Right lobe of liver (tissue), 4 donors: ENCODE measurements at regions not wholly inside any gene's neighbourhood (a gene's known extent, or its start where the extent isn't known, plus 50 kb on each side); places are given as distances from the start of the nearest gene placed in this dataset.

ENCODE experiments used
- POLR2A ChIP-seq: fragments of 450-650 bp; IDR thresholded peaks from one replicate; pipeline ENCODE4 v1.6.1; 2017; ENCODE audit warnings: antibody characterized with exemption, mild to moderate bottlenecking
- TF ChIP-seq, protein P1 (sequence below), 4 donors: fragments of 200-600 bp in 3 of 4; fragments of 450-650 bp in 1 of 4; IDR thresholded peaks; one replicate each; pipeline versions ENCODE4 v1.5.1 to v1.8.0; 2016 to 2022; ENCODE audit warnings: antibody characterized with exemption in 4 of 4, mild to moderate bottlenecking in 2 of 4
- donor health status: DM: no; HTN: no; CAD: no.
- donor health status: DM: no; HTN: no; CAD: no.
- donor health status: DM: no; HTN: yes; CAD: no.

DNA sequence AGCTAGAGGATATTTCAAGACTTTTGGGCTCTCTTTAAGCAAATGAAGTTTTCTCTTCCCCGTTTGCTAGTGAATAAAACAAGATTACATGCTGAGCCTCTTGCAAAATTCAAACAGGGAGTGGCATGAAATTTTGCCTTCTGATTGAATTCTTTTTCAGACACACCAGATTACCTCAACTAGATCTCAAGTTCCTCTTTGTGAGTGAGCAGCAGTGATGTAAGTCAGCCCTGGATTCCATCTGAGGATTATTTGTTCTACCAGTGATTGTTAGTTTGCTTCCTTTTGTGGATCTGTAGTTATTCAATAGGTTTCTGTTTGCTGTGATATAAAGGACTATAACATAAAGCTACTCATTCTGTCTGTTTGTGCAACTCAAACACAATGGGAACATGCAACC, 407.7 kb downstream of the LMO7 start:
- TF ChIP-seq, protein P1, sequence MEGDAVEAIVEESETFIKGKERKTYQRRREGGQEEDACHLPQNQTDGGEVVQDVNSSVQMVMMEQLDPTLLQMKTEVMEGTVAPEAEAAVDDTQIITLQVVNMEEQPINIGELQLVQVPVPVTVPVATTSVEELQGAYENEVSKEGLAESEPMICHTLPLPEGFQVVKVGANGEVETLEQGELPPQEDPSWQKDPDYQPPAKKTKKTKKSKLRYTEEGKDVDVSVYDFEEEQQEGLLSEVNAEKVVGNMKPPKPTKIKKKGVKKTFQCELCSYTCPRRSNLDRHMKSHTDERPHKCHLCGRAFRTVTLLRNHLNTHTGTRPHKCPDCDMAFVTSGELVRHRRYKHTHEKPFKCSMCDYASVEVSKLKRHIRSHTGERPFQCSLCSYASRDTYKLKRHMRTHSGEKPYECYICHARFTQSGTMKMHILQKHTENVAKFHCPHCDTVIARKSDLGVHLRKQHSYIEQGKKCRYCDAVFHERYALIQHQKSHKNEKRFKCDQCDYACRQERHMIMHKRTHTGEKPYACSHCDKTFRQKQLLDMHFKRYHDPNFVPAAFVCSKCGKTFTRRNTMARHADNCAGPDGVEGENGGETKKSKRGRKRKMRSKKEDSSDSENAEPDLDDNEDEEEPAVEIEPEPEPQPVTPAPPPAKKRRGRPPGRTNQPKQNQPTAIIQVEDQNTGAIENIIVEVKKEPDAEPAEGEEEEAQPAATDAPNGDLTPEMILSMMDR (IDR thresholded peaks at IDR 0.05), result no peak
- TF ChIP-seq POLR2A, result no peak
